ENCODE measurements at regions not wholly inside any gene's neighbourhood (a gene's known extent, or its start where the extent isn't known, plus 50 kb on each side); places are given as distances from the start of the nearest gene placed in this dataset.

GRCh38 chr1:199290186-199290585 lies 651.3 kb downstream of the PTPRC start:
- no peak for TF ChIP-seq CTCF (conservative IDR thresholded peaks at IDR 0.05 in 1 of 2, IDR thresholded peaks at IDR 0.05 in 1 of 2; ENCODE audit: extremely low read depth in 1 of 2, insufficient read depth in 1 of 2, low read depth in 1 of 2, low read length in 2 of 2)
- no peak for TF ChIP-seq EZH2 (IDR thresholded peaks at IDR 0.05; ENCODE audit: borderline replicate concordance, low read length)
